HCT116 (cell line): ENCODE measurements at regions not wholly inside any gene's neighbourhood (a gene's known extent, or its start where the extent isn't known, plus 50 kb on each side); places are given as distances from the start of the nearest gene placed in this dataset.

Source experiments
- ATAC-seq: fragments of 200-7000 bp; cut with Tn5 transposase; 2 replicates; pipeline ENCODE4 v1.9.1; 2020; ENCODE audit warnings: mild to moderate bottlenecking, moderate library complexity
- BruUV-seq: library from RNA; stranded (reverse); fragments of 400-500 nt; replicated peaks from 2 replicates; lab custom pipeline; 2021; lab: Mats Ljungman, UMichigan
- CTCF ChIA-PET: fragments of 300-600 bp; sonication (Branson Sonifier 250); formaldehyde crosslinking; loops from one replicate; lab custom pipeline; 2021; ENCODE audit warnings: antibody characterized with exemption; lab: Charles Lee
- POLR2A ChIA-PET: fragments of 300-600, 350-600 bp; sonication (Branson Sonifier 250); formaldehyde crosslinking; loops from one replicate; lab custom pipeline; 2021; ENCODE audit warnings: antibody characterized with exemption; lab: Charles Lee
- RAD21 ChIA-PET, 2 experiments: fragments of 300-600 bp; sonication (Branson Sonifier 250); formaldehyde crosslinking; loops; one replicate each; lab custom pipeline; 2023; ENCODE audit warnings: low total read pairs in 2 of 2; ENCODE audit not compliant: uncharacterized antibody in 2 of 2, unreplicated experiment in 2 of 2, low non-redundant PET in 1 of 2; lab: Charles Lee
- DNase-seq: peaks from one replicate; pipeline ENCODE4 v3.0.0-alpha.2; 2010; ENCODE audit warnings: low read depth, low spot score
- H2AFZ ChIP-seq: fragments of 200-600 bp; shearing (Covaris generic), sonication (generic); 2 replicates; pipeline ENCODE4 v1.6.1; 2017; ENCODE audit warnings: low read depth, mixed run types, mixed read lengths, antibody characterized with exemption, low read length; ENCODE audit not compliant: poor library complexity, severe bottlenecking
- H3K27ac ChIP-seq: 2 replicates; pipeline ENCODE4 v1.5.1; 2012; ENCODE audit warnings: low read depth, low read length
- H3K27me3 ChIP-seq: fragments of 200-600 bp; sonication (generic); 2 replicates; pipeline ENCODE4 v1.6.1; 2016; ENCODE audit warnings: mixed run types, low read length, mixed read lengths; ENCODE audit not compliant: insufficient read depth
- H3K36me3 ChIP-seq, 2 experiments: fragments of 200-500 bp in 1 of 2; fragments of 200-600 bp in 1 of 2; sonication (Bioruptor generic) in 1 of 2; sonication (generic) in 1 of 2; 2 replicates each; pipeline versions ENCODE4 v1.5.1 to v1.6.1; 2014 to 2016; ENCODE audit warnings: low read length in 2 of 2, inconsistent platforms in 1 of 2, mixed read lengths in 1 of 2, mixed run types in 1 of 2; ENCODE audit not compliant: insufficient read depth in 2 of 2, control insufficient read depth in 1 of 2
- H3K4me1 ChIP-seq, 2 experiments: fragments of 200-600 bp in 1 of 2; sonication (generic) in 1 of 2; 2 replicates each; pipeline versions ENCODE4 v1.5.1 to v1.6.1; 2012 to 2017; ENCODE audit warnings: low read length in 2 of 2, inconsistent platforms in 1 of 2, mild to moderate bottlenecking in 1 of 2, mixed read lengths in 1 of 2, mixed run types in 1 of 2, moderate library complexity in 1 of 2; ENCODE audit not compliant: insufficient read depth in 2 of 2, control insufficient read depth in 1 of 2
- H3K4me2 ChIP-seq: fragments of 200-600 bp; sonication (generic); 2 replicates; pipeline ENCODE4 v1.6.1; 2017; ENCODE audit warnings: mixed run types, low read length, mixed read lengths
- H3K4me3 ChIP-seq, 2 experiments: fragments of 200-600 bp in 1 of 2; sonication (generic) in 1 of 2; replicated peaks in 1 of 2; 2 replicates each; pipeline ENCODE4 v1.5.1; 2011 to 2016; ENCODE audit warnings: low read length in 2 of 2, control low read depth in 1 of 2, low read depth in 1 of 2, mild to moderate bottlenecking in 1 of 2, mixed read lengths in 1 of 2, mixed run types in 1 of 2
- H3K79me2 ChIP-seq: fragments of 200-600 bp; sonication (generic); 2 replicates; pipeline ENCODE4 v1.6.1; 2017; ENCODE audit warnings: mild to moderate bottlenecking, mixed run types, low read length, moderate library complexity, mixed read lengths; ENCODE audit not compliant: insufficient read depth
- H3K9ac ChIP-seq: fragments of 200-600 bp; sonication (generic); 2 replicates; pipeline ENCODE4 v1.6.1; 2016; ENCODE audit warnings: low read length, mixed read lengths
- H3K9me2 ChIP-seq: fragments of 200-600 bp; sonication (generic), shearing (Covaris generic); 2 replicates; pipeline ENCODE4 v1.6.1; 2017; ENCODE audit warnings: mixed run types, mild to moderate bottlenecking, moderate library complexity; ENCODE audit not compliant: insufficient read depth
- H3K9me3 ChIP-seq, 2 experiments: fragments of 200-500 bp in 1 of 2; fragments of 200-600 bp in 1 of 2; sonication (Bioruptor generic) in 1 of 2; sonication (generic) in 1 of 2; 2 replicates each; pipeline ENCODE4 v1.6.1; 2014 to 2017; ENCODE audit warnings: low read length in 2 of 2, mixed read lengths in 2 of 2, inconsistent platforms in 1 of 2, low read depth in 1 of 2, mild to moderate bottlenecking in 1 of 2, mixed run types in 1 of 2, moderate library complexity in 1 of 2; ENCODE audit not compliant: control insufficient read depth in 1 of 2, insufficient read depth in 1 of 2
- H4K20me1 ChIP-seq: fragments of 200-600 bp; sonication (generic), shearing (Covaris generic); 2 replicates; pipeline ENCODE4 v1.6.1; 2017; ENCODE audit warnings: mixed run types, mild to moderate bottlenecking, moderate library complexity; ENCODE audit not compliant: insufficient read depth
- CEBPB ChIP-seq: IDR thresholded peaks from 2 replicates; pipeline ENCODE4 v1.6.1; 2012; ENCODE audit warnings: low read depth
- CTCF ChIP-seq, 3 experiments: fragments of 200-600 bp in 1 of 3; sonication (generic) in 1 of 3; IDR thresholded peaks in 2 of 3; conservative IDR thresholded peaks in 1 of 3; 2 replicates each; pipeline ENCODE4 v1.5.1; 2012 to 2017; ENCODE audit warnings: low read depth in 2 of 3, low read length in 2 of 3, antibody characterized with exemption in 1 of 3, borderline replicate concordance in 1 of 3, control low read depth in 1 of 3, mild to moderate bottlenecking in 1 of 3, mixed read lengths in 1 of 3, mixed run types in 1 of 3, moderate library complexity in 1 of 3; ENCODE audit not compliant: insufficient read depth in 1 of 3
- EGR1 ChIP-seq: IDR thresholded peaks from 2 replicates; pipeline ENCODE4 v1.6.1; 2012; ENCODE audit warnings: low read depth
- ELF1 ChIP-seq: IDR thresholded peaks from 2 replicates; pipeline ENCODE4 v1.6.1; 2012; ENCODE audit warnings: low read depth, borderline replicate concordance
- EZH2 ChIP-seq: fragments of 200-600 bp; sonication (generic); IDR thresholded peaks from 2 replicates; pipeline ENCODE4 v1.6.1; 2017; ENCODE audit warnings: antibody characterized with exemption, mixed run types
- EZH2phosphoT487 ChIP-seq: fragments of 200-600 bp; IDR thresholded peaks from 2 replicates; pipeline ENCODE4 v1.6.1; 2018; ENCODE audit warnings: antibody characterized with exemption, borderline replicate concordance
- FOSL1 ChIP-seq: IDR thresholded peaks from 2 replicates; pipeline ENCODE4 v1.6.1; 2012; ENCODE audit warnings: low read depth
- JUND ChIP-seq: IDR thresholded peaks from 2 replicates; pipeline ENCODE4 v1.6.1; 2012
- MAX ChIP-seq: IDR thresholded peaks from 2 replicates; pipeline ENCODE4 v1.6.1; 2012
- POLR2AphosphoS5 ChIP-seq: IDR thresholded peaks from 2 replicates; pipeline ENCODE4 v1.6.1; 2011; ENCODE audit warnings: mild to moderate bottlenecking, low read depth, low read length, moderate library complexity
- RAD21 ChIP-seq: IDR thresholded peaks from 2 replicates; pipeline ENCODE4 v1.6.1; 2012; ENCODE audit warnings: low read depth, mild to moderate bottlenecking
- TCF7L2 ChIP-seq: IDR thresholded peaks from 2 replicates; pipeline ENCODE4 v1.7.0; 2011; ENCODE audit warnings: borderline replicate concordance, inconsistent platforms; ENCODE audit not compliant: insufficient read depth, insufficient read length; ENCODE audit errors: extremely low read depth
- intact Hi-C: fragments of 100-400 bp; cut with micrococcal nuclease; formaldehyde crosslinking; loops from 2 replicates; pipeline ENCODE4 v1.10.0; 2022

- RAD21 ChIA-PET, result no interaction called here
- Histone ChIP-seq H3K9ac (no peak overlapping the region), H3K9me3 (peaks cover 8 to 44% of the 10 kb centered on the region in 2 experiments; a peak in 2 of 4 replicates), H3K36me3 (no peaks in the 10 kb centered on the region), H3K79me2 (no peaks in the 10 kb centered on the region), H3K4me3 (no peak overlapping the region), H3K9me2 (no peaks in the 10 kb centered on the region), H3K27ac (no peak overlapping the region), H3K4me1 (no peaks in the 10 kb centered on the region), H3K4me2 (no peak overlapping the region), H2AFZ (no peak overlapping the region), H3K27me3 (no peaks in the 10 kb centered on the region), H4K20me1 (no peaks in the 10 kb centered on the region)
- no peak for ATAC-seq
- no TSS peak for BruUV-seq
- POLR2A ChIA-PET, result no interaction called here
- TF ChIP-seq ELF1, result no peak
- TF ChIP-seq EGR1, result no peak
- no peak for TF ChIP-seq JUND
- TF ChIP-seq POLR2AphosphoS5, result no peak
- TF ChIP-seq EZH2phosphoT487, result no peak
- TF ChIP-seq FOSL1, result no peak
- TF ChIP-seq TCF7L2, result no peak
- TF ChIP-seq MAX, result no peak
- TF ChIP-seq EZH2, result no peak
- TF ChIP-seq CTCF (IDR thresholded peaks at IDR 0.05 in 2 of 3, conservative IDR thresholded peaks at IDR 0.05 in 1 of 3; ENCODE audit: borderline replicate concordance in 1 of 3, insufficient read depth in 1 of 3, low read depth in 2 of 3, low read length in 2 of 3), result no peak
- TF ChIP-seq RAD21, result no peak
- TF ChIP-seq CEBPB, result no peak
- DNase-seq, result no peak
- intact Hi-C loops, result no loop called here
- CTCF ChIA-PET, result no interaction called here
Observed at GRCh38 chr19:31181535-31181934, 167.7 kb downstream of the TSHZ3 start.
